Upper lobe of left lung (tissue), 6 donors: ENCODE measurements at regions not wholly inside any gene's neighbourhood (a gene's known extent, or its start where the extent isn't known, plus 50 kb on each side); places are given as distances from the start of the nearest gene placed in this dataset.

Experiments
- ATAC-seq, 2 donors: fragments of 200-7000 bp; cut with Tn5 transposase; one replicate each; pipeline ENCODE4 v1.9.1; 2022; ENCODE audit warnings: mild to moderate bottlenecking in 2 of 2, moderate library complexity in 2 of 2; ENCODE audit not compliant: low FRiP score in 2 of 2
- DNase-seq, 2 donors: peaks; one replicate each; pipeline ENCODE4 v3.0.0-alpha.2; 2019 to 2020
- H3K27ac ChIP-seq, 4 donors: fragments of 200-600 bp; sonication (generic); one replicate each; pipeline ENCODE4 v1.5.1; 2016 to 2019
- H3K27me3 ChIP-seq, 4 donors: fragments of 200-600 bp; sonication (generic); one replicate each; pipeline ENCODE4 v1.5.1; 2017 to 2019
- H3K36me3 ChIP-seq, 4 donors: fragments of 200-600 bp; sonication (generic); one replicate each; pipeline ENCODE4 v1.5.1; 2016 to 2019
- H3K4me1 ChIP-seq, 4 donors: fragments of 200-600 bp; sonication (generic); one replicate each; pipeline ENCODE4 v1.5.1; 2018 to 2019
- H3K4me3 ChIP-seq, 4 donors: fragments of 200-600 bp; sonication (generic); one replicate each; pipeline ENCODE4 v1.5.1; 2017 to 2019; ENCODE audit warnings: mild to moderate bottlenecking in 2 of 4, moderate library complexity in 1 of 4
- H3K9me3 ChIP-seq, 4 donors: fragments of 200-600 bp; sonication (generic); one replicate each; pipeline ENCODE4 v1.5.1; 2018 to 2019
- EP300 ChIP-seq, 4 donors: sonication (generic); formaldehyde crosslinking; IDR thresholded peaks; one replicate each; pipeline ENCODE4 v1.5.1; 2017; ENCODE audit warnings: antibody characterized with exemption in 4 of 4, control low read depth in 2 of 4
- POLR2A ChIP-seq, 4 donors: fragments of 450-650 bp; IDR thresholded peaks; one replicate each; pipeline ENCODE4 v1.5.1; 2016 to 2017; ENCODE audit warnings: antibody characterized with exemption in 4 of 4, mild to moderate bottlenecking in 2 of 4
- POLR2AphosphoS5 ChIP-seq, 2 donors: sonication (generic); formaldehyde crosslinking; IDR thresholded peaks; one replicate each; pipeline ENCODE4 v1.5.1; 2017; ENCODE audit warnings: antibody characterized with exemption in 2 of 2
- WGBS, 2 donors: methylation state at CpG; one replicate each; pipeline ENCODE4 v1.1.5; 2017 to 2018; 5-methylcytosine and 5-hydroxymethylcytosine counted together
- TF ChIP-seq, protein P1 (sequence below), 6 experiments: fragments of 450-650 bp in 4 of 6; fragments of 200-600 bp in 2 of 6; sonication (generic) in 2 of 6; IDR thresholded peaks; one replicate each; pipeline ENCODE4 v1.5.1; 2016 to 2019; ENCODE audit warnings: antibody characterized with exemption in 6 of 6
- donor health status: DM: no; HTN: no; CAD: no; lungs with moderate emphysema.
- donor health status: DM: no; HTN: yes; CAD: no; lungs with severe emphysema.

DNA sequence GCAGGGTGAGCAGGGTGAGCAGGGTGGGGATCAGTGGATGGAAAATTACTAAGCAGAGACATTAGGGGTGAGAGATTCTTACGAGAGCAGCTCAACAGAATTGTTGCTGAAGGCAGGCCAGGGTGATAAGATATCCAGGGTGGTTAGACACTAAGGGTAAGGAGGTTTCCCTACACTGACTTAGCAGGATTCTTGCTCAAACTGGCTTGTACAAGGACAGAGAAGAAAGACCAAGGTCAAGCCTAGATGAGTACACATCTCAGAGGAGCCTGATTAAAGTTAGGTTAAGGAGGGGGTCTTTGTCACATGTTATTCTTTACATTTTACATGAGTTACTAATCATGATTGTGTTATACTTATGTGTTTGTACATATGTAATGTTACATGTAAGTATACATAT, 262.8 kb upstream of the FANCL start:
- TF ChIP-seq, protein P1, sequence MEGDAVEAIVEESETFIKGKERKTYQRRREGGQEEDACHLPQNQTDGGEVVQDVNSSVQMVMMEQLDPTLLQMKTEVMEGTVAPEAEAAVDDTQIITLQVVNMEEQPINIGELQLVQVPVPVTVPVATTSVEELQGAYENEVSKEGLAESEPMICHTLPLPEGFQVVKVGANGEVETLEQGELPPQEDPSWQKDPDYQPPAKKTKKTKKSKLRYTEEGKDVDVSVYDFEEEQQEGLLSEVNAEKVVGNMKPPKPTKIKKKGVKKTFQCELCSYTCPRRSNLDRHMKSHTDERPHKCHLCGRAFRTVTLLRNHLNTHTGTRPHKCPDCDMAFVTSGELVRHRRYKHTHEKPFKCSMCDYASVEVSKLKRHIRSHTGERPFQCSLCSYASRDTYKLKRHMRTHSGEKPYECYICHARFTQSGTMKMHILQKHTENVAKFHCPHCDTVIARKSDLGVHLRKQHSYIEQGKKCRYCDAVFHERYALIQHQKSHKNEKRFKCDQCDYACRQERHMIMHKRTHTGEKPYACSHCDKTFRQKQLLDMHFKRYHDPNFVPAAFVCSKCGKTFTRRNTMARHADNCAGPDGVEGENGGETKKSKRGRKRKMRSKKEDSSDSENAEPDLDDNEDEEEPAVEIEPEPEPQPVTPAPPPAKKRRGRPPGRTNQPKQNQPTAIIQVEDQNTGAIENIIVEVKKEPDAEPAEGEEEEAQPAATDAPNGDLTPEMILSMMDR (IDR thresholded peaks at IDR 0.05), result no peak
- TF ChIP-seq POLR2AphosphoS5 (IDR thresholded peaks at IDR 0.05) (no peak), POLR2A (IDR thresholded peaks at IDR 0.05) (no peak), EP300 (IDR thresholded peaks at IDR 0.05) (no peak)

DNA sequence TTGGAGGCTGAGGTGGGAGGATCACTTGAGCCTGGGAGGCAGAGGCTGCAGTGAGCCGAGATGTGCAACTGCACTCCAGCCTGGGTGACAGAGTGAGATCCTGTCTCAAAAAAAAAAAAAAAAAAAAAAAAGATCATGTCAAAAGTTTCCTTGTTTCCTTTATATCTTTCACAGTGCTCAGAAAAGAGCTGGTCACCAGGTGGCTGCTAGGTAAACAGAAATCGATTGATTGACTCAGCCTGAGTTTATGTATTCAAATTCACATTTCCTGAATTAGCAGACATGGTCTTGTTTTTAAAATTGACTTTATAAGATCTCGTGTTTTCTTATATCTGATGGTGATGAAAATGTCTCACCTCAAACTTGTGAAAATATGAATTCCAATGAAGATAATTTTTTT, 261.8 kb upstream of the FANCL start:
- WGBS, 2 donors, result 74 to 80% methylated on average over 3 of the region's 3 CpGs
- H3K27ac ChIP-seq, result no peak overlapping the region
- TF ChIP-seq, protein P1 (IDR thresholded peaks at IDR 0.05), result no peak
- ATAC-seq (no peak), DNase-seq (no peak)
- H3K4me3 ChIP-seq, result no peak overlapping the region
- H3K27me3 ChIP-seq, result no peaks in the 10 kb centered on the region
- no peaks in the 10 kb centered on the region for H3K9me3 ChIP-seq
- H3K4me1 ChIP-seq, result no peaks in the 10 kb centered on the region
- H3K36me3 ChIP-seq, result no peaks in the 10 kb centered on the region

More for the DNA sequence above, 262.8 kb upstream of the FANCL start:
- Histone ChIP-seq H3K27me3 (no peaks in the 10 kb centered on the region), H3K36me3 (no peaks in the 10 kb centered on the region), H3K9me3 (no peaks in the 10 kb centered on the region), H3K27ac (no peak overlapping the region), H3K4me1 (no peaks in the 10 kb centered on the region), H3K4me3 (no peak overlapping the region)
- 71 to 90% methylated on average over 1 of the region's 1 CpG for WGBS, 2 donors
- no peak for ATAC-seq
- no peak for DNase-seq

DNA sequence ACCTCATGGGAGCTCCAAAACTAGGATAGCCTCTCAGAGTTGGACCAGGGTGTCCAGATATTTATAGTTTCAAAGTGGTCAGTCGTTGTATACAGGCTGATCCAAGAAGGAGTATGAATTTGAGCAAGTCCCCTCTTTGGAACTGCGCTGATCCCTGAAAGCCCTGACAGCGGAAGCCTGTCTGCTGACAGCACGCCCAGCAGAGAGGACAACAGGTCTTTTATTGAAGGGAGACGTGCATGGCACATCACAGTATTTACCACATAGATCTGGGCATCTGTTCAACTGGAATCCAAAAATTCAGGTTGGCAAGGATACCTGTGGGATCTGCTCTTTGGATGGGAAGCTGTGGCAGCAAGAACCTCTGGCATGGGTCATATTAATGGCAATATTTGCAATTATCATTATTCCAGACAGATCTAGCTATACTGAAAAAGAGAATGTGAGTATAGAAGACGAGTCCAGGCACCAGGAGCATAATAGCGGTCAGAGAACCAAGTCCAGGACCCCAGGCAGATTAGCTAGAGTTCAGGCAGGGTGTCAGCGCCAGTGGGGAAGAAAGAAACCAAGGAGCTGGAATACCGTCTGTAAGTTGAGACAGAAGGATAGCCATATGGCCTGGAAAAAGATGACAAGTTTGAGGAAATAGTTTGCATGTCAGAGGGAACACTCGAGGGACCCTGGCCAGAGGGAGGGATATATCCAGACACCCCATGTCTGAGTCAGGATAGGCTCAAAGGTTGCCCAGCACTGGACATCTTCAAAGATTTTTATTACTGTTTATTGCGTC, 260.4 kb upstream of the FANCL start:
- TF ChIP-seq EP300 (IDR thresholded peaks at IDR 0.05) (no peak), POLR2AphosphoS5 (IDR thresholded peaks at IDR 0.05) (no peak), POLR2A (IDR thresholded peaks at IDR 0.05) (no peak)
- TF ChIP-seq, protein P1 (IDR thresholded peaks at IDR 0.05), result no peak
- Histone ChIP-seq H3K9me3 (no peaks in the 10 kb centered on the region), H3K36me3 (no peaks in the 10 kb centered on the region), H3K4me1 (no peaks in the 10 kb centered on the region), H3K27ac (no peak overlapping the region), H3K4me3 (no peak overlapping the region), H3K27me3 (no peaks in the 10 kb centered on the region)
- WGBS, 2 donors, result 83 to 87% methylated on average over 11 of the region's 11 CpGs
- ATAC-seq (no peak), DNase-seq (no peak)

DNA sequence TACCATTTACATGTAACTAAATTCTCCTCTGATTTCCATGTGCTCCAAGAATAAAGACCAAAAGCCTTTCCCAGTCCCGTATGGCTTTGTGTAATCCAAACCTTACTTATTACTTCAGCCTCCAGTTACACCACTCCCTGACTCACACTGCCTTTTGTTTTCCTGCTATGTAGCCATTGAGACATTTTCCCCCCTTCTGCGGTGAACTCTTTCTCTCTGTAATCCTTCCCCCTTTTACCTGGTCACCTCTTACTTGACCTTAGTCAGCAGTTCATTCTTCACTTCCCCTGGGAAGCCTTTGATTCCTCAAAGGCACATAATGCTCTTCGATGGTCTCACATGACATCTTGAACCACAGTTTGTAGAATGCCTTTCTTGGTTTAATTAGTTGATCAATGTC, 256.0 kb upstream of the FANCL start:
- H3K4me1 ChIP-seq, result no peaks in the 10 kb centered on the region
- H3K27me3 ChIP-seq, result no peaks in the 10 kb centered on the region
- no peak for ATAC-seq
- 64 to 65% methylated on average over 3 of the region's 3 CpGs for WGBS, 2 donors
- no peak for TF ChIP-seq POLR2A (IDR thresholded peaks at IDR 0.05)
- TF ChIP-seq EP300 (IDR thresholded peaks at IDR 0.05), result no peak
- no peak for TF ChIP-seq POLR2AphosphoS5 (IDR thresholded peaks at IDR 0.05)
- TF ChIP-seq, protein P1 (IDR thresholded peaks at IDR 0.05), result no peak
- H3K9me3 ChIP-seq, result no peaks in the 10 kb centered on the region
- no peak for DNase-seq
- H3K36me3 ChIP-seq, result no peaks in the 10 kb centered on the region
- H3K4me3 ChIP-seq, result no peak overlapping the region
- H3K27ac ChIP-seq, result no peak overlapping the region

DNA sequence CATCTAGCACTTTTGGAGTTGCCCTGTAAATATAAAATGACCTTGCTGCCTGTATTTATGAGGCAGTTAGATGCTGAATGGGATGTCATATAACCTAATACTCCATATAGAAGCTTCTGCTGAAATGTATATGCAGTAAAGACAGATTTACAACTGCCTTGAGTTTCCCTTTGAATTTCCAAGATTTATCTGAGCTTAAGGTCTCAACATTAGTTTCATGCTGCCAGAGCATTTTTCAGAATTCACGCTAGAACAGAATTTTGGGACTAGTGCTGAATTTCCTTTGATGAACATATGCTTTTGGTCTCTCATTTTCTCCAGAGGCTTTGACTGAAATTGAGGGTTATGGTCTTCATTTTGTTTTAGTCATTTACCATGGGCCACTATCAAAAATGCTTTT, 254.7 kb upstream of the FANCL start:
- Histone ChIP-seq H3K36me3 (no peaks in the 10 kb centered on the region), H3K9me3 (no peaks in the 10 kb centered on the region), H3K27ac (no peak overlapping the region), H3K4me1 (no peaks in the 10 kb centered on the region), H3K27me3 (no peaks in the 10 kb centered on the region), H3K4me3 (no peak overlapping the region)
- 87 to 92% methylated on average over 1 of the region's 1 CpG for WGBS, 2 donors
- no peak for ATAC-seq
- no peak for DNase-seq
- TF ChIP-seq POLR2A (IDR thresholded peaks at IDR 0.05) (no peak), POLR2AphosphoS5 (IDR thresholded peaks at IDR 0.05) (no peak), EP300 (IDR thresholded peaks at IDR 0.05) (no peak)
- TF ChIP-seq, protein P1 (IDR thresholded peaks at IDR 0.05), result no peak
